ENCODE measurements at regions not wholly inside any gene's neighbourhood (a gene's known extent, or its start where the extent isn't known, plus 50 kb on each side); places are given as distances from the start of the nearest gene placed in this dataset.

GRCh38 chr7:35366167-35367155 lies 112.6 kb upstream of the TBX20 start:
- no peaks in the 10 kb centered on the region for H3K27me3 ChIP-seq (replicated peaks; ENCODE audit: control insufficient read depth, insufficient read depth, low read length)
- no peaks in the 10 kb centered on the region for H3K36me3 ChIP-seq (ENCODE audit: control insufficient read depth, insufficient read depth, low read length)
- no peak for DNase-seq (ENCODE audit: extremely low read depth, insufficient read length)
- no peak overlapping the region for H3K4me3 ChIP-seq (replicated peaks; ENCODE audit: low read depth, low read length)
- TF ChIP-seq, protein P1, sequence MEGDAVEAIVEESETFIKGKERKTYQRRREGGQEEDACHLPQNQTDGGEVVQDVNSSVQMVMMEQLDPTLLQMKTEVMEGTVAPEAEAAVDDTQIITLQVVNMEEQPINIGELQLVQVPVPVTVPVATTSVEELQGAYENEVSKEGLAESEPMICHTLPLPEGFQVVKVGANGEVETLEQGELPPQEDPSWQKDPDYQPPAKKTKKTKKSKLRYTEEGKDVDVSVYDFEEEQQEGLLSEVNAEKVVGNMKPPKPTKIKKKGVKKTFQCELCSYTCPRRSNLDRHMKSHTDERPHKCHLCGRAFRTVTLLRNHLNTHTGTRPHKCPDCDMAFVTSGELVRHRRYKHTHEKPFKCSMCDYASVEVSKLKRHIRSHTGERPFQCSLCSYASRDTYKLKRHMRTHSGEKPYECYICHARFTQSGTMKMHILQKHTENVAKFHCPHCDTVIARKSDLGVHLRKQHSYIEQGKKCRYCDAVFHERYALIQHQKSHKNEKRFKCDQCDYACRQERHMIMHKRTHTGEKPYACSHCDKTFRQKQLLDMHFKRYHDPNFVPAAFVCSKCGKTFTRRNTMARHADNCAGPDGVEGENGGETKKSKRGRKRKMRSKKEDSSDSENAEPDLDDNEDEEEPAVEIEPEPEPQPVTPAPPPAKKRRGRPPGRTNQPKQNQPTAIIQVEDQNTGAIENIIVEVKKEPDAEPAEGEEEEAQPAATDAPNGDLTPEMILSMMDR (IDR thresholded peaks at IDR 0.05; ENCODE audit: insufficient read depth, low read length, poor library complexity, severe bottlenecking) = no peak

- DNase-seq (ENCODE audit: extremely low read depth, insufficient read length) = no peak
- TF ChIP-seq, protein P1 (IDR thresholded peaks at IDR 0.05; ENCODE audit: insufficient read depth, low read length, poor library complexity, severe bottlenecking) = no peak
- Histone ChIP-seq H3K27me3 (replicated peaks; ENCODE audit: control insufficient read depth, insufficient read depth, low read length) (no peaks in the 10 kb centered on the region), H3K4me3 (replicated peaks; ENCODE audit: low read depth, low read length) (no peak overlapping the region), H3K36me3 (ENCODE audit: control insufficient read depth, insufficient read depth, low read length) (no peaks in the 10 kb centered on the region)
Observed at GRCh38 chr7:35365523-35365922, 111.6 kb upstream of the TBX20 start.

- no peak for DNase-seq (ENCODE audit: extremely low read depth, insufficient read length)
- Histone ChIP-seq H3K27me3 (replicated peaks; ENCODE audit: control insufficient read depth, insufficient read depth, low read length) (no peaks in the 10 kb centered on the region), H3K4me3 (replicated peaks; ENCODE audit: low read depth, low read length) (no peak overlapping the region), H3K36me3 (ENCODE audit: control insufficient read depth, insufficient read depth, low read length) (no peaks in the 10 kb centered on the region)
- TF ChIP-seq, protein P1 (IDR thresholded peaks at IDR 0.05; ENCODE audit: insufficient read depth, low read length, poor library complexity, severe bottlenecking) = no peak
Observed at GRCh38 chr7:35362341-35362740, 108.4 kb upstream of the TBX20 start.

DNA sequence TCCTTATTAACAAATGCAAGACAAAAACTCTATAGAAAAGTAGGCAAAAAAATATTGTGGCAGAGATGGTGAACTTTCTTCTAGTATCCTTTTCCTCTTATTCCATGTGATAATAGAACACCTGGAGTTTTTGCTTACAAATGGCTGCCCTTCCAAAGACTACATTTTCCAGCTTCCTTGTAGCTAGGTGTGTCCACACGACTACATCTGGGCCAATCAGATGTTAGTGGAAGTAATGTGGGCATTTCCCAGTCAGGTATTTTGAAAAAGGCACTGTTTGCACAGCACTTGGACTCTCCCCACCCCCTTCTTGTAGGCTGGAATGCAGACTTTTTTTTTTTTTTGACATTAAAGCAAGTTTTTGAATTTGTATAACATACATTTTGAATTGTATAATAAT lies 105.5 kb upstream of the TBX20 start:
- DNase-seq (ENCODE audit: extremely low read depth, insufficient read length) = no peak
- TF ChIP-seq, protein P1 (IDR thresholded peaks at IDR 0.05; ENCODE audit: insufficient read depth, low read length, poor library complexity, severe bottlenecking) = no peak
- no peaks in the 10 kb centered on the region; the same call in 1 of the 2 replicates for H3K27me3 ChIP-seq (replicated peaks; ENCODE audit: control insufficient read depth, insufficient read depth, low read length)
- no peaks in the 10 kb centered on the region for H3K36me3 ChIP-seq (ENCODE audit: control insufficient read depth, insufficient read depth, low read length)
- no peak overlapping the region for H3K4me3 ChIP-seq (replicated peaks; ENCODE audit: low read depth, low read length)

GRCh38 chr7:35356495-35356894 lies 102.6 kb upstream of the TBX20 start:
- TF ChIP-seq, protein P1 (IDR thresholded peaks at IDR 0.05; ENCODE audit: insufficient read depth, low read length, poor library complexity, severe bottlenecking) = no peak
- H3K36me3 ChIP-seq (ENCODE audit: control insufficient read depth, insufficient read depth, low read length) = no peaks in the 10 kb centered on the region
- DNase-seq (ENCODE audit: extremely low read depth, insufficient read length) = no peak

More at GRCh38 chr7:35356495-35356894, 102.6 kb upstream of the TBX20 start:
- Histone ChIP-seq H3K27me3 (replicated peaks; ENCODE audit: control insufficient read depth, insufficient read depth, low read length) (peaks cover 1% of the 10 kb centered on the region), H3K4me3 (replicated peaks; ENCODE audit: low read depth, low read length) (no peak overlapping the region)

Data from GM06990 (cell line).